Fibroblast of skin of right biceps (primary cell): ENCODE measurements at regions not wholly inside any gene's neighbourhood (a gene's known extent, or its start where the extent isn't known, plus 50 kb on each side); places are given as distances from the start of the nearest gene placed in this dataset.

ENCODE experiments used
- DNase-seq: peaks from one replicate; pipeline ENCODE4 v3.0.0-alpha.2; 2013

GRCh38 chr22:18731075-18731666 is 119.5 kb upstream of the RIMBP3 start:
- no peak for DNase-seq

DNA sequence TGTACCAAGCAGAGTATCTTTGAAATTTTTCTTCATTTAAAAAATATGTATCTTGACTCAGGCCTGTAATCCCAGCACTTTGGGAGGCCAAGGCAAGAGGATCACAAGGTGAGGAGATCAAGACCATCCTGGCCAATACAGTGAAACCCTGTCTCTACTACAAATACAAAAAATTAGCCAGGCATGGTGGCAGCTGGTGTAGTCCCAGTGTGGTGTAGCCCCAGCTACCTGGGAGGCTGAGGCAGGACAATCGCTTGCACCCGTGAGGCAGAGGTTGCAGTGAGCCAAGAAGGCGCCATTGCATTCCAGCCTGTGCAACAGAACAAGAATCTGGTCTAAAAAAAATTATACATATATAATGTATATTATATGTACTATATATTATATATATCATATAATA is 118.7 kb upstream of the RIMBP3 start:
- peak; percentile 72 for DNase-seq
